Fibroblast of upper back skin (primary cell): ENCODE measurements at regions not wholly inside any gene's neighbourhood (a gene's known extent, or its start where the extent isn't known, plus 50 kb on each side); places are given as distances from the start of the nearest gene placed in this dataset.
A peak's percentile ranks its signal among the peaks of the same experiment; 100 is the strongest.

Source experiments
- DNase-seq: peaks from one replicate; pipeline ENCODE4 v3.0.0-alpha.2; 2013

GRCh38 chr3:124512881-124513609 lies 217.2 kb upstream of the UMPS start:
- DNase-seq = no peak

- no peak for DNase-seq
Observed at GRCh38 chr3:124513610-124513997, 216.6 kb upstream of the UMPS start.

- DNase-seq = no peak
Observed at GRCh38 chr3:124514683-124515082, 215.6 kb upstream of the UMPS start.

GRCh38 chr3:124516333-124516732 lies 213.9 kb upstream of the UMPS start:
- no peak for DNase-seq

- no peak for DNase-seq
Observed at GRCh38 chr3:124517306-124517705, 212.9 kb upstream of the UMPS start.

- no peak for DNase-seq
Observed at GRCh38 chr3:124518350-124518749, 211.9 kb upstream of the UMPS start.

- DNase-seq = no peak
Observed at GRCh38 chr3:124519591-124520194, 210.6 kb upstream of the UMPS start.

- no peak for DNase-seq
Observed at GRCh38 chr3:124520970-124521369, 209.3 kb upstream of the UMPS start.

- no peak for DNase-seq
Observed at GRCh38 chr3:124522082-124522625, 208.1 kb upstream of the UMPS start.

GRCh38 chr3:124526601-124527000 lies 203.7 kb upstream of the UMPS start:
- DNase-seq = no peak

GRCh38 chr3:124529826-124530571 lies 200.3 kb upstream of the UMPS start:
- DNase-seq = peak; percentile 37

GRCh38 chr3:124530916-124531315 lies 199.3 kb upstream of the UMPS start:
- DNase-seq = no peak

GRCh38 chr3:124532071-124532470 lies 198.2 kb upstream of the UMPS start:
- peak; percentile 61 for DNase-seq

GRCh38 chr3:124535306-124535705 lies 194.9 kb upstream of the UMPS start:
- no peak for DNase-seq

GRCh38 chr3:124540550-124541211 lies 189.6 kb upstream of the UMPS start:
- DNase-seq = no peak

- no peak for DNase-seq
Observed at GRCh38 chr3:124542214-124542869, 187.9 kb upstream of the UMPS start.

- no peak for DNase-seq
Observed at GRCh38 chr3:124545891-124546290, 184.4 kb upstream of the UMPS start.

- no peak for DNase-seq
Observed at GRCh38 chr3:124552224-124552623, 178.0 kb upstream of the UMPS start.

GRCh38 chr3:124553178-124553577 lies 177.1 kb upstream of the UMPS start:
- DNase-seq = no peak

- no peak for DNase-seq
Observed at GRCh38 chr3:124556636-124557035, 173.6 kb upstream of the UMPS start.

- peak; percentile 74 for DNase-seq
Observed at GRCh38 chr3:124557433-124558232, 172.6 kb upstream of the UMPS start.
